OCI-LY3 (cell line): ENCODE measurements at regions not wholly inside any gene's neighbourhood (a gene's known extent, or its start where the extent isn't known, plus 50 kb on each side); places are given as distances from the start of the nearest gene placed in this dataset.

Experiments
- EZH2phosphoT487 ChIP-seq: fragments of 200-600 bp; shearing (Covaris generic); IDR thresholded peaks from 2 replicates; pipeline ENCODE4 v1.6.1; 2018; ENCODE audit warnings: antibody characterized with exemption, mixed run types, low read depth
- TF ChIP-seq, protein P1 (sequence below): fragments of 200-600, 300-600 bp; sonication (generic); IDR thresholded peaks from 2 replicates; pipeline ENCODE4 v1.5.1; 2014; ENCODE audit warnings: antibody characterized with exemption, low read length, low read depth

DNA sequence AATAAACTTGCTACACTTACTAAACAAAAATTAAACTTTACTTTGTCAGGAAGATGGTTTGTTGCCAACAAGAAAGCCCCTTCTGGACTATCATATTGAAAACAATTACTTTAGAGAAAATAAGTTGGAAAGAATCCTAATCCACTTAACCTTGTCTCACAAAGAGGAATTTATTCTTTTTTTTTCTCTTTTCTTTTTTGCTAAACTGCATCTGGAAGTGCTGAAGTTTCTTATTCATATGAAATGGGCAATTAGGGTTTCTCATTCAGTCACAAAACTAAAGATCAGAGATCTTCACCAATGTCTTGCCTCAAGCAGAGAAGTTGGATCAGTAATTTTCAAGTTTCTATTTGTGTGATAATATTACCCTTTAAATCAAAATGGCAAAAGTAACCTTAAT is 234.9 kb upstream of the AMOT start:
- TF ChIP-seq, protein P1, sequence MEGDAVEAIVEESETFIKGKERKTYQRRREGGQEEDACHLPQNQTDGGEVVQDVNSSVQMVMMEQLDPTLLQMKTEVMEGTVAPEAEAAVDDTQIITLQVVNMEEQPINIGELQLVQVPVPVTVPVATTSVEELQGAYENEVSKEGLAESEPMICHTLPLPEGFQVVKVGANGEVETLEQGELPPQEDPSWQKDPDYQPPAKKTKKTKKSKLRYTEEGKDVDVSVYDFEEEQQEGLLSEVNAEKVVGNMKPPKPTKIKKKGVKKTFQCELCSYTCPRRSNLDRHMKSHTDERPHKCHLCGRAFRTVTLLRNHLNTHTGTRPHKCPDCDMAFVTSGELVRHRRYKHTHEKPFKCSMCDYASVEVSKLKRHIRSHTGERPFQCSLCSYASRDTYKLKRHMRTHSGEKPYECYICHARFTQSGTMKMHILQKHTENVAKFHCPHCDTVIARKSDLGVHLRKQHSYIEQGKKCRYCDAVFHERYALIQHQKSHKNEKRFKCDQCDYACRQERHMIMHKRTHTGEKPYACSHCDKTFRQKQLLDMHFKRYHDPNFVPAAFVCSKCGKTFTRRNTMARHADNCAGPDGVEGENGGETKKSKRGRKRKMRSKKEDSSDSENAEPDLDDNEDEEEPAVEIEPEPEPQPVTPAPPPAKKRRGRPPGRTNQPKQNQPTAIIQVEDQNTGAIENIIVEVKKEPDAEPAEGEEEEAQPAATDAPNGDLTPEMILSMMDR = no peak
- no peak for TF ChIP-seq EZH2phosphoT487
